HepG2 (cell line): ENCODE measurements at regions not wholly inside any gene's neighbourhood (a gene's known extent, or its start where the extent isn't known, plus 50 kb on each side); places are given as distances from the start of the nearest gene placed in this dataset.

Experiments used
- ATF2 ChIP-seq: sonication (generic); formaldehyde crosslinking; IDR thresholded peaks from 2 replicates; pipeline ENCODE4 v1.4.0; 2020; ENCODE audit warnings: missing genetic modification reagents
- HNRNPUL1 ChIP-seq: fragments of 200-400 bp; formaldehyde crosslinking; IDR thresholded peaks from 2 replicates; pipeline ENCODE4 v1.6.1; 2017; ENCODE audit warnings: low read depth, mild to moderate bottlenecking, low read length, moderate library complexity
- KDM5B ChIP-seq: sonication (generic); formaldehyde crosslinking; IDR thresholded peaks from 2 replicates; pipeline ENCODE4 v1.4.0; 2020; ENCODE audit warnings: missing genetic modification reagents, mild to moderate bottlenecking, borderline replicate concordance
- ONECUT2 ChIP-seq: sonication (generic); formaldehyde crosslinking; IDR thresholded peaks from 2 replicates; pipeline ENCODE4 v1.4.0; 2020; ENCODE audit warnings: missing genetic modification reagents
- PAXIP1 ChIP-seq: sonication (generic); formaldehyde crosslinking; conservative IDR thresholded peaks from 2 replicates; pipeline ENCODE4 v1.4.0; 2020; ENCODE audit warnings: mild to moderate bottlenecking, missing genetic modification reagents, moderate library complexity
- ZFP37 ChIP-seq: sonication (generic); formaldehyde crosslinking; IDR thresholded peaks from 2 replicates; pipeline ENCODE4 v1.4.0; 2020; ENCODE audit warnings: missing genetic modification reagents, borderline replicate concordance
- ZNF230 ChIP-seq: sonication (generic); formaldehyde crosslinking; IDR thresholded peaks from 2 replicates; pipeline ENCODE4 v1.4.0; 2020; ENCODE audit warnings: mild to moderate bottlenecking, missing genetic modification reagents
- ZNF337 ChIP-seq: sonication (generic); formaldehyde crosslinking; IDR thresholded peaks from 2 replicates; pipeline ENCODE4 v1.5.1; 2020; ENCODE audit warnings: missing genetic modification reagents, low read depth, mild to moderate bottlenecking, borderline replicate concordance
- ZNF605 ChIP-seq: sonication (generic); formaldehyde crosslinking; IDR thresholded peaks from 2 replicates; pipeline ENCODE4 v1.8.0; 2022; ENCODE audit warnings: mild to moderate bottlenecking, missing genetic modification reagents
- ZNF652 ChIP-seq: IDR thresholded peaks from 2 replicates; pipeline ENCODE4 v1.6.1; 2016; ENCODE audit warnings: low read depth, borderline replicate concordance
- ZNF670 ChIP-seq: sonication (generic); formaldehyde crosslinking; IDR thresholded peaks from 2 replicates; pipeline ENCODE4 v1.8.0; 2022; ENCODE audit warnings: mild to moderate bottlenecking, missing genetic modification reagents, borderline replicate concordance
- ZNF724P ChIP-seq: sonication (generic); formaldehyde crosslinking; IDR thresholded peaks from 2 replicates; pipeline ENCODE4 v1.8.0; 2022; ENCODE audit warnings: missing genetic modification reagents, borderline replicate concordance
- TF ChIP-seq, protein P1 (sequence below): sonication (generic); formaldehyde crosslinking; IDR thresholded peaks from 2 replicates; pipeline ENCODE4 v1.8.1; 2023; ENCODE audit warnings: missing genetic modification reagents, inconsistent platforms, borderline replicate concordance
- TF ChIP-seq, protein P2 (sequence below), 2 experiments: fragments of 450-650 bp in 1 of 2; sonication (generic) in 1 of 2; formaldehyde crosslinking in 1 of 2; IDR thresholded peaks; 2 replicates each; pipeline versions ENCODE4 v1.6.1 to v1.8.0; 2016 to 2022; ENCODE audit warnings: antibody characterized with exemption in 1 of 2, mild to moderate bottlenecking in 1 of 2, missing genetic modification reagents in 1 of 2

DNA sequence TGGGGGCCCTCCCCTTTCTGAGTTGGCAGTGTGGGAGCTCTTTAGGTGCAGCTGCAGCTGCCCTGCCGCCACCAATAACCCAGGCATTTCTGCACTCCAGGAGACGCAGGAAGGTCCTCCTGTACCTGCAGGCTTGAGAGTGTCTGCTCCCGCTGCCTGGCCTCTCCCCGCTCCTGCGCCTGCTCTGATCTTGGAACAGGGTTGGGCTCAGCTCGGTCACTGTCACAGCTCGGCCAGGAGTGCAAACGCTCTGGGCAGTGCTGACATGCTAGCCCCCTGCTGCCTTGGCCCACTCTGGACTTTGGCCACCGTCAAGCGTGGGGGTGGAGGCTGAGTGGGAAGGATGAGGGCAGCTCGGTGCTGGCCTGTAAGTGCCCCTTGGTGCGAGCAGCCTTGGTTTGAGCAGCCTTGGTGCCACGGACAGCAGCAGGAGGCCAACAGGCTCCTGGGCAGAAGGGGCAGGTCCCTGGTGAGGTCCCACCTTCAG, 738.1 kb upstream of the GJE1 start (continued):
- TF ChIP-seq ATF2 (CRISPR knock-in tag) (no peak), ZNF230 (CRISPR knock-in tag) (no peak), ZNF670 (CRISPR knock-in tag) (no peak), ZNF652 (no peak), ZNF337 (CRISPR knock-in tag) (no peak), HNRNPUL1 (no peak), ZNF605 (CRISPR knock-in tag) (no peak), ZFP37 (CRISPR knock-in tag) (no peak), PAXIP1 (peak; percentile 50), ONECUT2 (no peak), KDM5B (CRISPR knock-in tag) (peak; percentile 71; the same call in 1 of the 2 replicates), ZNF724P (CRISPR knock-in tag) (no peak)
- TF ChIP-seq, protein P1, sequence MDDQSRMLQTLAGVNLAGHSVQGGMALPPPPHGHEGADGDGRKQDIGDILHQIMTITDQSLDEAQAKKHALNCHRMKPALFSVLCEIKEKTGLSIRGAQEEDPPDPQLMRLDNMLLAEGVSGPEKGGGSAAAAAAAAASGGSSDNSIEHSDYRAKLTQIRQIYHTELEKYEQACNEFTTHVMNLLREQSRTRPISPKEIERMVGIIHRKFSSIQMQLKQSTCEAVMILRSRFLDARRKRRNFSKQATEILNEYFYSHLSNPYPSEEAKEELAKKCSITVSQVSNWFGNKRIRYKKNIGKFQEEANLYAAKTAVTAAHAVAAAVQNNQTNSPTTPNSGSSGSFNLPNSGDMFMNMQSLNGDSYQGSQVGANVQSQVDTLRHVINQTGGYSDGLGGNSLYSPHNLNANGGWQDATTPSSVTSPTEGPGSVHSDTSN (CRISPR knock-in tag) = no peak
- TF ChIP-seq, protein P2, sequence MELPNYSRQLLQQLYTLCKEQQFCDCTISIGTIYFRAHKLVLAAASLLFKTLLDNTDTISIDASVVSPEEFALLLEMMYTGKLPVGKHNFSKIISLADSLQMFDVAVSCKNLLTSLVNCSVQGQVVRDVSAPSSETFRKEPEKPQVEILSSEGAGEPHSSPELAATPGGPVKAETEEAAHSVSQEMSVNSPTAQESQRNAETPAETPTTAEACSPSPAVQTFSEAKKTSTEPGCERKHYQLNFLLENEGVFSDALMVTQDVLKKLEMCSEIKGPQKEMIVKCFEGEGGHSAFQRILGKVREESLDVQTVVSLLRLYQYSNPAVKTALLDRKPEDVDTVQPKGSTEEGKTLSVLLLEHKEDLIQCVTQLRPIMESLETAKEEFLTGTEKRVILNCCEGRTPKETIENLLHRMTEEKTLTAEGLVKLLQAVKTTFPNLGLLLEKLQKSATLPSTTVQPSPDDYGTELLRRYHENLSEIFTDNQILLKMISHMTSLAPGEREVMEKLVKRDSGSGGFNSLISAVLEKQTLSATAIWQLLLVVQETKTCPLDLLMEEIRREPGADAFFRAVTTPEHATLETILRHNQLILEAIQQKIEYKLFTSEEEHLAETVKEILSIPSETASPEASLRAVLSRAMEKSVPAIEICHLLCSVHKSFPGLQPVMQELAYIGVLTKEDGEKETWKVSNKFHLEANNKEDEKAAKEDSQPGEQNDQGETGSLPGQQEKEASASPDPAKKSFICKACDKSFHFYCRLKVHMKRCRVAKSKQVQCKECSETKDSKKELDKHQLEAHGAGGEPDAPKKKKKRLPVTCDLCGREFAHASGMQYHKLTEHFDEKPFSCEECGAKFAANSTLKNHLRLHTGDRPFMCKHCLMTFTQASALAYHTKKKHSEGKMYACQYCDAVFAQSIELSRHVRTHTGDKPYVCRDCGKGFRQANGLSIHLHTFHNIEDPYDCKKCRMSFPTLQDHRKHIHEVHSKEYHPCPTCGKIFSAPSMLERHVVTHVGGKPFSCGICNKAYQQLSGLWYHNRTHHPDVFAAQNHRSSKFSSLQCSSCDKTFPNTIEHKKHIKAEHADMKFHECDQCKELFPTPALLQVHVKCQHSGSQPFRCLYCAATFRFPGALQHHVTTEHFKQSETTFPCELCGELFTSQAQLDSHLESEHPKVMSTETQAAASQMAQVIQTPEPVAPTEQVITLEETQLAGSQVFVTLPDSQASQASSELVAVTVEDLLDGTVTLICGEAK (IDR thresholded peaks at IDR 0.05) = no peak
- TF ChIP-seq, protein P2 (CRISPR knock-in tag; IDR thresholded peaks at IDR 0.05) = peak; percentile 53; the same call in 1 of the 2 replicates
